ENCODE measurements at regions not wholly inside any gene's neighbourhood (a gene's known extent, or its start where the extent isn't known, plus 50 kb on each side); places are given as distances from the start of the nearest gene placed in this dataset.

DNA sequence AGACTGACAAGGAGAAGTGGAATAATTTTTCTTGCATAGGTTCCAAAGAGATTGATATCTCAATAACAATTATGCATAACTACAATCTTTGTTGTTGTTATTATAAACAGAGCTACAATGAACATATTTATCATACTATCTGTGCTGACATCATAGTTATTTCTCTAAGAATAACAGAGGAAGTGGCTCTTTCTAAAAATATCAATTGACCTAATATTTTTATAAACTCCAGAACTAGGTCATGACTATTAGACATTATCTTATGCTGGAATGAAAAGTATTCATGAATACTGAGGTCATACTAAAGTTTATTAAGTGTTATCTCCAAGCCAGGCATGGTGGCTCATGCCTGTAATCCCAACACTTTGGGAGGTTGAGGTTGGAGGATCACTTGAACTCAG, 114.1 kb downstream of the DCLK3 start:
- TF ChIP-seq, protein P1, sequence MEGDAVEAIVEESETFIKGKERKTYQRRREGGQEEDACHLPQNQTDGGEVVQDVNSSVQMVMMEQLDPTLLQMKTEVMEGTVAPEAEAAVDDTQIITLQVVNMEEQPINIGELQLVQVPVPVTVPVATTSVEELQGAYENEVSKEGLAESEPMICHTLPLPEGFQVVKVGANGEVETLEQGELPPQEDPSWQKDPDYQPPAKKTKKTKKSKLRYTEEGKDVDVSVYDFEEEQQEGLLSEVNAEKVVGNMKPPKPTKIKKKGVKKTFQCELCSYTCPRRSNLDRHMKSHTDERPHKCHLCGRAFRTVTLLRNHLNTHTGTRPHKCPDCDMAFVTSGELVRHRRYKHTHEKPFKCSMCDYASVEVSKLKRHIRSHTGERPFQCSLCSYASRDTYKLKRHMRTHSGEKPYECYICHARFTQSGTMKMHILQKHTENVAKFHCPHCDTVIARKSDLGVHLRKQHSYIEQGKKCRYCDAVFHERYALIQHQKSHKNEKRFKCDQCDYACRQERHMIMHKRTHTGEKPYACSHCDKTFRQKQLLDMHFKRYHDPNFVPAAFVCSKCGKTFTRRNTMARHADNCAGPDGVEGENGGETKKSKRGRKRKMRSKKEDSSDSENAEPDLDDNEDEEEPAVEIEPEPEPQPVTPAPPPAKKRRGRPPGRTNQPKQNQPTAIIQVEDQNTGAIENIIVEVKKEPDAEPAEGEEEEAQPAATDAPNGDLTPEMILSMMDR (IDR thresholded peaks at IDR 0.05), result no peak
- TF ChIP-seq POLR2A (IDR thresholded peaks at IDR 0.05; ENCODE audit: low read length) (no peak), FOSL2 (IDR thresholded peaks at IDR 0.05) (no peak), FOSL2 (CRISPR knock-in tag; IDR thresholded peaks at IDR 0.05) (no peak), RAD21 (conservative IDR thresholded peaks at IDR 0.05 in 1 of 2, IDR thresholded peaks at IDR 0.05 in 1 of 2) (no peak), POLR2AphosphoS2 (conservative IDR thresholded peaks at IDR 0.05; ENCODE audit: low read length) (no peak), NPAS2 (CRISPR knock-in tag; IDR thresholded peaks at IDR 0.05; ENCODE audit: borderline replicate concordance) (no peak)
- TF ChIP-seq, protein P2, sequence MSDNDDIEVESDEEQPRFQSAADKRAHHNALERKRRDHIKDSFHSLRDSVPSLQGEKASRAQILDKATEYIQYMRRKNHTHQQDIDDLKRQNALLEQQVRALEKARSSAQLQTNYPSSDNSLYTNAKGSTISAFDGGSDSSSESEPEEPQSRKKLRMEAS (IDR thresholded peaks at IDR 0.05), result no peak
